ENCODE measurements at regions not wholly inside any gene's neighbourhood (a gene's known extent, or its start where the extent isn't known, plus 50 kb on each side); places are given as distances from the start of the nearest gene placed in this dataset.

GRCh38 chr13:71015516-71015915 lies 851.5 kb downstream of the DACH1 start:
- TF ChIP-seq CTCF (IDR thresholded peaks at IDR 0.05; ENCODE audit: poor library complexity, severe bottlenecking): no peak
- TF ChIP-seq POLR2AphosphoS5 (IDR thresholded peaks at IDR 0.05): no peak
- no peak for TF ChIP-seq MXI1 (conservative IDR thresholded peaks at IDR 0.05; ENCODE audit: poor library complexity, severe bottlenecking)
- TF ChIP-seq TAF1 (IDR thresholded peaks at IDR 0.05; ENCODE audit: low read depth): no peak
- no peak for TF ChIP-seq EP300 (conservative IDR thresholded peaks at IDR 0.05; ENCODE audit: poor library complexity, severe bottlenecking)
- no peak for TF ChIP-seq REST (IDR thresholded peaks at IDR 0.05; ENCODE audit: borderline replicate concordance)
- TF ChIP-seq RAD21 (conservative IDR thresholded peaks at IDR 0.05): no peak

Data from neural cell (in vitro differentiated cells).